Activated CD4-positive, alpha-beta T cell treated with anti-CD3 and anti-CD28 coated beads, Interleukin-2, amount 10 ng/mL, durations not matched to agents 7 days and 5 days (primary cell): ENCODE measurements at regions not wholly inside any gene's neighbourhood (a gene's known extent, or its start where the extent isn't known, plus 50 kb on each side); places are given as distances from the start of the nearest gene placed in this dataset.
"Not testable (repeated sequence)": the region's sequence is repeated elsewhere in the genome, so short reads cannot be mapped to it uniquely, and the experiment has no call there.

ENCODE experiments used
- CTCF ChIA-PET: fragments of 350-600 bp; sonication (Branson Sonifier 250); formaldehyde crosslinking; loops from one replicate; lab custom pipeline; 2021; ENCODE audit warnings: antibody characterized with exemption; lab: Charles Lee
- POLR2A ChIA-PET: fragments of 350-600 bp; sonication (Branson Sonifier 250); formaldehyde crosslinking; loops from one replicate; lab custom pipeline; 2021; ENCODE audit warnings: antibody characterized with exemption; lab: Charles Lee
- DNase-seq: peaks from one replicate; pipeline ENCODE4 v3.0.0-alpha.2; 2020
- H3K27ac Mint-ChIP-seq: one replicate; pipeline ENCODE4 v1.8.0; 2021; ENCODE audit warnings: mild to moderate bottlenecking, moderate library complexity, mixed read lengths
- H3K27me3 Mint-ChIP-seq: one replicate; pipeline ENCODE4 v1.8.0; 2021; ENCODE audit warnings: mixed read lengths
- H3K36me3 Mint-ChIP-seq: one replicate; pipeline ENCODE4 v1.8.0; 2021; ENCODE audit warnings: low read depth, mixed read lengths
- H3K4me1 Mint-ChIP-seq: one replicate; pipeline ENCODE4 v1.8.0; 2021; ENCODE audit warnings: mixed read lengths
- H3K4me3 Mint-ChIP-seq: one replicate; pipeline ENCODE4 v1.8.0; 2021; ENCODE audit warnings: mild to moderate bottlenecking, moderate library complexity, mixed read lengths
- H3K9me3 Mint-ChIP-seq: one replicate; pipeline ENCODE4 v1.8.0; 2021; ENCODE audit warnings: mixed read lengths

GRCh38 chr7:94706996-94707740, 51.2 kb upstream of the SGCE start:
- ChIA-PET POLR2A (no interaction called here), CTCF (no interaction called here)
- Mint-ChIP-seq H3K9me3 (no peaks in the 10 kb centered on the region), H3K36me3 (no peaks in the 10 kb centered on the region), H3K27ac (no peak overlapping the region), H3K27me3 (no peaks in the 10 kb centered on the region), H3K4me1 (no peaks in the 10 kb centered on the region), H3K4me3 (no peak overlapping the region)
- no peak for DNase-seq

- Mint-ChIP-seq H3K27me3 (peaks cover 4% of the 10 kb centered on the region), H3K9me3 (no peaks in the 10 kb centered on the region), H3K4me3 (no peak overlapping the region), H3K27ac (no peak overlapping the region), H3K36me3 (no peaks in the 10 kb centered on the region), H3K4me1 (no peaks in the 10 kb centered on the region)
- ChIA-PET POLR2A (no interaction called here), CTCF (interaction anchor here (0.5 kb wide), 1 partner anchor 415 kb away, joined by 3 read pairs; no protein-coding TSS in a partner anchor)
- DNase-seq: no peak
These were observed 54.3 kb upstream of the SGCE start for GRCh38 chr7:94710256-94710655.

GRCh38 chr7:94722360-94722759, 66.4 kb upstream of the SGCE start:
- H3K4me3 Mint-ChIP-seq, H3K27ac Mint-ChIP-seq, H3K4me1 Mint-ChIP-seq, H3K9me3 Mint-ChIP-seq, H3K36me3 Mint-ChIP-seq, DNase-seq, H3K27me3 Mint-ChIP-seq, CTCF ChIA-PET, POLR2A ChIA-PET: not testable (repeated sequence)

- CTCF ChIA-PET, H3K27ac Mint-ChIP-seq, H3K4me3 Mint-ChIP-seq, H3K36me3 Mint-ChIP-seq, H3K4me1 Mint-ChIP-seq, POLR2A ChIA-PET, H3K27me3 Mint-ChIP-seq, DNase-seq, H3K9me3 Mint-ChIP-seq: not testable (repeated sequence)
These were observed 73.0 kb upstream of the SGCE start for GRCh38 chr7:94728893-94729292.

GRCh38 chr7:94738071-94738470, 82.1 kb upstream of the SGCE start:
- CTCF ChIA-PET: no interaction called here
- Mint-ChIP-seq H3K27ac (no peak overlapping the region), H3K4me1 (no peaks in the 10 kb centered on the region), H3K4me3 (no peak overlapping the region), H3K9me3 (no peaks in the 10 kb centered on the region), H3K27me3 (no peaks in the 10 kb centered on the region), H3K36me3 (no peaks in the 10 kb centered on the region)
- POLR2A ChIA-PET: no interaction called here
- DNase-seq: no peak

- Mint-ChIP-seq H3K4me1 (no peaks in the 10 kb centered on the region), H3K27ac (no peak overlapping the region), H3K36me3 (no peaks in the 10 kb centered on the region), H3K9me3 (no peaks in the 10 kb centered on the region), H3K4me3 (no peak overlapping the region), H3K27me3 (no peaks in the 10 kb centered on the region)
- CTCF ChIA-PET: no interaction called here
- DNase-seq: no peak
- POLR2A ChIA-PET: no interaction called here
These were observed 83.2 kb upstream of the SGCE start for GRCh38 chr7:94739180-94739579.

- POLR2A ChIA-PET: no interaction called here
- no peaks in the 10 kb centered on the region for H3K27me3 Mint-ChIP-seq
- H3K36me3 Mint-ChIP-seq: no peaks in the 10 kb centered on the region
- H3K9me3 Mint-ChIP-seq: no peaks in the 10 kb centered on the region
- no peak for DNase-seq
- CTCF ChIA-PET: no interaction called here
- no peak overlapping the region for H3K27ac Mint-ChIP-seq
- no peak overlapping the region for H3K4me3 Mint-ChIP-seq
- no peaks in the 10 kb centered on the region for H3K4me1 Mint-ChIP-seq
These were observed 84.6 kb upstream of the SGCE start for GRCh38 chr7:94740509-94740908.

- Mint-ChIP-seq H3K4me1 (no peaks in the 10 kb centered on the region), H3K4me3 (no peak overlapping the region), H3K27me3 (no peaks in the 10 kb centered on the region), H3K27ac (no peak overlapping the region), H3K36me3 (no peaks in the 10 kb centered on the region), H3K9me3 (no peaks in the 10 kb centered on the region)
- CTCF ChIA-PET: no interaction called here
- no peak for DNase-seq
- POLR2A ChIA-PET: no interaction called here
These were observed 85.2 kb upstream of the SGCE start for GRCh38 chr7:94741179-94741578.

- no peaks in the 10 kb centered on the region for H3K36me3 Mint-ChIP-seq
- H3K4me3 Mint-ChIP-seq: no peak overlapping the region
- H3K27ac Mint-ChIP-seq: no peak overlapping the region
- no peaks in the 10 kb centered on the region for H3K27me3 Mint-ChIP-seq
- DNase-seq: no peak
- ChIA-PET CTCF (no interaction called here), POLR2A (no interaction called here)
- peaks cover 15% of the 10 kb centered on the region for H3K9me3 Mint-ChIP-seq
- no peaks in the 10 kb centered on the region for H3K4me1 Mint-ChIP-seq
These were observed 92.4 kb upstream of the SGCE start for GRCh38 chr7:94748376-94748775.

DNA sequence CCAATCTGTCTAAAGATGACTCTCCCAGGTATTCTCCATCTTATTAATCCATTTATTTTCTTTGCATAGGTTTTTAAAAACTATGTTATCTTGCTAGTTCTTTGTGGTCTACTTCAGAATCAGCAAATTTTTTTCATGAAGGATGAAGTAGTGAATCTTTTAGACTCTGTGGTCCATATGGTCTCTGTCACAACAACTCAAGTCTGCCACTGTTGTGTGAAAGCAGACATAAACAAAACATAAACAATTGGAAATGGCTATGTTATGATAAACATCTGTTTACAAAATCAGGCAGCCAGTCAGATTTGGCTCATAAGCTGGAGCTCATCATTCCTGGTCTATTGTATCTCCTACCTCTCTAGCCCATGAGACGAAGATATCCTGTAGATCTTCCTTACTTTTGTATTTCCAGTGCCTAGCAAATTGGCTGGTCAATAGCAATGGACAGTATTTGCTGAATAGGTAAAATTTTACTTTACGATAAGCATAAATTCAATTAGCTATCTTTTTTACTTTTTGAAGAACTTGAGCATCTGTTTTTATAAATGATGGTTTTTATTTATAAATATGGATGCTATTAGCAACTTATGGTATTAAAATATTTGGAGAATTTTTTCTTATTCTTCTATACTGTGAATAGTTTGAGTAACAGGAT, 104.6 kb upstream of the SGCE start:
- ChIA-PET POLR2A (no interaction called here), CTCF (no interaction called here)
- no peaks in the 10 kb centered on the region for H3K36me3 Mint-ChIP-seq
- no peaks in the 10 kb centered on the region for H3K27me3 Mint-ChIP-seq
- no peaks in the 10 kb centered on the region for H3K4me1 Mint-ChIP-seq
- no peak for DNase-seq
- no peak overlapping the region for H3K4me3 Mint-ChIP-seq
- no peak overlapping the region for H3K27ac Mint-ChIP-seq
- H3K9me3 Mint-ChIP-seq: no peaks in the 10 kb centered on the region

DNA sequence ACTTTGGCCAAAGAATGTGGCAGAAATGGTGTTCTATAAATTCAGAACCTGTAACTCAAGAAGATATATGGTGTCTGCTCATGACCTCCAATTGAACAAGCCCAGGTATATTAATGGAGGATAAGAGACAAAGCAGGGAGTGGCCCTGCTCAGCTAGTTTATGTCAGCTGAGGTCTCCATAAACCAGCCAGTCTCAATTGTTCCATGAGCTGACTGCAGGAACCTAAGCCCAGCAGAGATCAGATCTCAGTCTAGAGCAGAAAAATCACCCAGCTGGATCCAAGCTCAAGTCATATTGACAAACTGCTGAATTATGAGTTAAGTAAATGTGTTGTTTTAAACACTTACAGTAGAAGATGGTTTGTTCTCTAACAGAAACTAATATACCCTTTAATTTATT, 105.5 kb upstream of the SGCE start:
- H3K9me3 Mint-ChIP-seq: no peaks in the 10 kb centered on the region
- CTCF ChIA-PET: no interaction called here

GRCh38 chr7:94763268-94763667, 107.3 kb upstream of the SGCE start:
- H3K4me3 Mint-ChIP-seq: no peak overlapping the region
- H3K9me3 Mint-ChIP-seq: no peaks in the 10 kb centered on the region
- H3K4me1 Mint-ChIP-seq: no peaks in the 10 kb centered on the region
- POLR2A ChIA-PET: no interaction called here
- no peaks in the 10 kb centered on the region for H3K27me3 Mint-ChIP-seq
- CTCF ChIA-PET: no interaction called here
- H3K36me3 Mint-ChIP-seq: no peaks in the 10 kb centered on the region
- no peak for DNase-seq
- no peak overlapping the region for H3K27ac Mint-ChIP-seq

More for the DNA sequence above, 105.5 kb upstream of the SGCE start:
- POLR2A ChIA-PET: no interaction called here
- no peak for DNase-seq
- Mint-ChIP-seq H3K4me1 (no peaks in the 10 kb centered on the region), H3K27ac (no peak overlapping the region), H3K4me3 (no peak overlapping the region), H3K36me3 (no peaks in the 10 kb centered on the region), H3K27me3 (no peaks in the 10 kb centered on the region)

- Mint-ChIP-seq H3K36me3 (no peaks in the 10 kb centered on the region), H3K27me3 (no peaks in the 10 kb centered on the region), H3K4me3 (no peak overlapping the region), H3K4me1 (no peaks in the 10 kb centered on the region), H3K27ac (no peak overlapping the region), H3K9me3 (no peaks in the 10 kb centered on the region)
- ChIA-PET POLR2A (interaction anchor here (0.8 kb wide), 1 partner anchor 276 kb away, joined by 3 read pairs; no protein-coding TSS in a partner anchor), CTCF (interaction anchor here (0.6 kb wide), 1 partner anchor 1142 kb away, joined by 4 read pairs; no protein-coding TSS in a partner anchor)
- no peak for DNase-seq
These were observed 113.8 kb upstream of the SGCE start for GRCh38 chr7:94769724-94770123.
